Karpas-422 (cell line): ENCODE measurements at regions not wholly inside any gene's neighbourhood (a gene's known extent, or its start where the extent isn't known, plus 50 kb on each side); places are given as distances from the start of the nearest gene placed in this dataset.

ENCODE experiments used
- DNase-seq: peaks from one replicate; pipeline ENCODE4 v3.0.0-alpha.2; 2015
- H2AFZ ChIP-seq: fragments of 200-600 bp; sonication (generic); 2 replicates; pipeline ENCODE4 v1.6.1; 2014; ENCODE audit warnings: antibody characterized with exemption, low read length, mixed read lengths
- H3K27ac ChIP-seq: fragments of 200-600 bp; sonication (generic); 2 replicates; pipeline ENCODE4 v1.5.1; 2014; ENCODE audit warnings: mild to moderate bottlenecking, low read length, moderate library complexity
- H3K27me3 ChIP-seq: fragments of 200-600 bp; sonication (generic); 2 replicates; pipeline ENCODE4 v1.6.1; 2014; ENCODE audit warnings: low read length, mixed read lengths
- H3K36me3 ChIP-seq: fragments of 200-600 bp; sonication (generic); 2 replicates; pipeline ENCODE4 v1.6.1; 2014; ENCODE audit warnings: low read length, mixed read lengths; ENCODE audit not compliant: insufficient read depth
- H3K4me1 ChIP-seq: fragments of 200-600 bp; sonication (generic); 2 replicates; pipeline ENCODE4 v1.6.1; 2014; ENCODE audit warnings: mild to moderate bottlenecking, low read length, mixed read lengths
- H3K4me2 ChIP-seq: fragments of 200-600 bp; sonication (generic); 2 replicates; pipeline ENCODE4 v1.6.1; 2014; ENCODE audit warnings: low read length, low read depth, mild to moderate bottlenecking; ENCODE audit not compliant: poor library complexity, severe bottlenecking
- H3K4me3 ChIP-seq: fragments of 200-600 bp; sonication (generic); 2 replicates; pipeline ENCODE4 v1.5.1; 2014; ENCODE audit warnings: mild to moderate bottlenecking, antibody characterized with exemption, low read length, mixed read lengths
- H3K79me2 ChIP-seq: fragments of 200-600 bp; sonication (generic); 2 replicates; pipeline ENCODE4 v1.6.1; 2014; ENCODE audit warnings: mild to moderate bottlenecking, low read length, mixed read lengths
- H3K9ac ChIP-seq: fragments of 200-600 bp; sonication (generic); 2 replicates; pipeline ENCODE4 v1.6.0; 2014; ENCODE audit warnings: low read length
- H3K9me2 ChIP-seq: fragments of 200-600 bp; sonication (generic), shearing (Covaris generic); replicated peaks from 2 replicates; pipeline ENCODE4 v1.6.0; 2014; ENCODE audit warnings: mild to moderate bottlenecking, low read length, moderate library complexity; ENCODE audit not compliant: insufficient read depth
- H3K9me3 ChIP-seq: fragments of 300-700, 200-600 bp; sonication (generic); 2 replicates; pipeline ENCODE4 v1.6.1; 2014; ENCODE audit warnings: low read length, mixed read lengths
- H4K20me1 ChIP-seq: fragments of 200-600 bp; sonication (generic); 2 replicates; pipeline ENCODE4 v1.6.1; 2014; ENCODE audit warnings: mild to moderate bottlenecking, antibody characterized with exemption, low read length, low read depth; ENCODE audit not compliant: insufficient read depth

DNA sequence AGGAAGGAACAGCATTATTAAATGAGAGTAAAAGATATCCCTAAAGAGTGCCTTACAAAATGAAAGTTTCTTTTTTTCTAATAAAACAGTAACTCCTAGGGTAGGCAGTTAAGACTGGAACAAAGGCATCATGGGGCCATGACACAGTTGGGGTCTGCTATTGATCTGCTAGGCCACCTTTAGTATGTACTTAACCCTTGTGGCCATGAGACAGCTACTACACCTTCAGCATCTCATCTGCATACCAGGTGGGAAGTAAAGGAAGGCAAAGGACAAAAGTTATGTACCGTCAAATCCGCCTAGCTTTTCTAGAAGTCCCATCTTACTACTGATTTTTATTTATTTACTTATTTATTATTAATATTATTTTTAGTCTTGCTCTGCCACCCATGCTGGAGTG, 93.8 kb upstream of the FHIT start:
- Histone ChIP-seq H3K4me1 (no peaks in the 10 kb centered on the region), H3K79me2 (no peaks in the 10 kb centered on the region), H3K4me2 (no peak overlapping the region), H3K9me2 (no peaks in the 10 kb centered on the region), H3K9me3 (peaks cover 28% of the 10 kb centered on the region), H4K20me1 (no peaks in the 10 kb centered on the region), H3K9ac (no peak overlapping the region), H3K36me3 (no peaks in the 10 kb centered on the region), H3K27me3 (no peaks in the 10 kb centered on the region), H2AFZ (no peak overlapping the region), H3K27ac (no peak overlapping the region), H3K4me3 (no peak overlapping the region)
- no peak for DNase-seq

DNA sequence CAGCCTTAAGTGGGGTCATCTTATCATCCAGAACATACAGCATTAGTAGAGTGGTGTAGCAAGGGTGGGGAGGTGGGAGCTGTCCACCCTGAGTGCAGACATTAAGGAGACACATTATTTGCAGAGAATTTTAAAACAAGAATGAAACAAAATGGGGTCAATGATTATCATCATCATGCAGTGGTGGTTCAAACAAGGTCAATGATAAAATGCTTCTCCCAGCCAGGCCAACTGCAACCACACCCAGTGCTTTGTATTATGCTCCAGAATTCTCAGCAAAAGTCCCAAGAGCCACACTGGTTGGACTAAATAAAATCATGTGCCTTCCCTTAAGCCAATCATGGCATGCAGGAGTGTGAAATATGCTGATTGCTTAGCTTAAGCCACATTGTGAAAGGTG, 96.7 kb upstream of the FHIT start:
- Histone ChIP-seq H3K79me2 (no peaks in the 10 kb centered on the region), H3K4me2 (no peak overlapping the region), H3K4me3 (no peak overlapping the region), H3K27ac (no peak overlapping the region), H3K9me2 (no peaks in the 10 kb centered on the region), H3K9me3 (peaks cover 11% of the 10 kb centered on the region; the same call in 1 of the 2 replicates), H4K20me1 (no peaks in the 10 kb centered on the region), H2AFZ (no peak overlapping the region), H3K27me3 (no peaks in the 10 kb centered on the region), H3K4me1 (no peaks in the 10 kb centered on the region), H3K9ac (no peak overlapping the region), H3K36me3 (no peaks in the 10 kb centered on the region)
- no peak for DNase-seq

DNA sequence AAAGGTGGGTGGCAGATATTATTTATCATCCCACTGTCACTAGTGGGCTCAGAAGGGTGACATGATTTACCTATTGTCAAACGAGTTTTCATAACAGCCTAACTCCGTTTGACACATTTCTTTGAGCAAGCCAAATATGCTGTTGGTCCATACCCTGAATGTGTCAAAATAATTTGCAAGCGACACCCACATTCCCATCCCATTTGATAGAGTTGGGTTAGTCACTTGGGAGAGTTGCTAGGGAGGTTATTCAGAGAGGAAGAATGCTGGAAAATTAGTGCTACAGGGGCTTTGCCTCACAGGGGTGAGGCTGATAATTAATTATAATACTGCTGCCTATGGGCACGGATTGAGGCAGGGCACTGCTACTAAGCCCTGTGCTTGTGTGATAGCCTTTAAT, 98.5 kb upstream of the FHIT start:
- Histone ChIP-seq H4K20me1 (no peaks in the 10 kb centered on the region), H3K27ac (no peak overlapping the region), H3K36me3 (no peaks in the 10 kb centered on the region), H3K9me3 (peaks cover 6% of the 10 kb centered on the region; the same call in 1 of the 2 replicates), H3K27me3 (no peaks in the 10 kb centered on the region), H3K4me1 (no peaks in the 10 kb centered on the region), H3K4me3 (no peak overlapping the region), H3K9ac (no peak overlapping the region), H3K9me2 (no peaks in the 10 kb centered on the region), H2AFZ (no peak overlapping the region), H3K4me2 (no peak overlapping the region), H3K79me2 (no peaks in the 10 kb centered on the region)
- DNase-seq, result no peak

DNA sequence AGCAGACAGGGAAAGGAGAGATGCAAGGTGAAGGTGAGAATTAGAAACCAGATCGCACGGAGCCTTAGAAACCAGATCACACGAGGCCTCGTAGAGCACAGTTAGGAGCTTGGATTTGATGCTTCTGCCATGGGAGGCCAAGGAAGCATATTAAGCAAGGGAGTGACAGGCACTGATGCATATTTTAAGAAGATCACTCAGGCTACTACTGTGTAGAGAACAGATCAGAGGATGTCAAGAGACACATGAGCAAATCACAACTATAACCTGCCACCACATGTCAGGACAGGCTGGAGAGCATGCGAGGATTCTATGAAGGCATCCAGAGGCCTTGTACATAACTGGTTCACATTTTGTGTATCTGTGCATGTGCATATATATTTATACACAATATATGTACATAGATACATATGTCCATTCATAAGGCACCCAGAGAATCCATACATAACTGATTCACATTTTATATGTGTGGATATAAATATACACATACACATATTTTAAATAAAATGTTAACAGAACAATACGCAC, 99.6 kb upstream of the FHIT start:
- Histone ChIP-seq H3K4me3 (no peak overlapping the region), H3K79me2 (no peaks in the 10 kb centered on the region), H4K20me1 (no peaks in the 10 kb centered on the region), H3K36me3 (no peaks in the 10 kb centered on the region), H3K4me1 (no peaks in the 10 kb centered on the region), H2AFZ (no peak overlapping the region), H3K27ac (no peak overlapping the region), H3K9me2 (no peaks in the 10 kb centered on the region), H3K9ac (no peak overlapping the region), H3K27me3 (no peaks in the 10 kb centered on the region), H3K4me2 (no peak overlapping the region), H3K9me3 (peaks cover 10% of the 10 kb centered on the region; the same call in 1 of the 2 replicates)
- no peak for DNase-seq

DNA sequence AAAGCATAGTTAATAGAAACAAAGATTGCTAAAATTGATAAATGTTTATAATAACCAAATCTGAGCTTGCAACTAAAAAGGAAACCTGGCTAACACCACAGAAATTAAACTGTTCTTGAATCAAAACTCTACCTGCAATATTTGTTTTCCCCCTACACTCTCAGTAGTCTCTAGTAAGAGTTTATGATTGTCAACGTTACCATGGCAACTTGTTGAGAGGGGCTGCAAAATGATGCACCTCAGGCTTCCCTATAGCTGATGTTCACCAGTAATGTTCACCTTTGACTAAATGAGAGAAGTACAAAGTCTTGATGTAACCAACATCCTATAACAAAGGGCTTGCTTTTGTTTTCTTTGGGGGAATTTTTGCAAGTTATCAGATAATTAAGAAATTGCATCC, 101.1 kb upstream of the FHIT start:
- Histone ChIP-seq H3K79me2 (no peaks in the 10 kb centered on the region), H3K4me2 (no peak overlapping the region), H3K4me1 (no peaks in the 10 kb centered on the region), H3K9me3 (peaks cover 10% of the 10 kb centered on the region; the same call in 1 of the 2 replicates), H2AFZ (no peak overlapping the region), H3K9ac (no peak overlapping the region), H3K36me3 (no peaks in the 10 kb centered on the region), H3K27me3 (no peaks in the 10 kb centered on the region), H4K20me1 (no peaks in the 10 kb centered on the region), H3K9me2 (no peaks in the 10 kb centered on the region), H3K27ac (no peak overlapping the region), H3K4me3 (no peak overlapping the region)
- DNase-seq, result no peak

DNA sequence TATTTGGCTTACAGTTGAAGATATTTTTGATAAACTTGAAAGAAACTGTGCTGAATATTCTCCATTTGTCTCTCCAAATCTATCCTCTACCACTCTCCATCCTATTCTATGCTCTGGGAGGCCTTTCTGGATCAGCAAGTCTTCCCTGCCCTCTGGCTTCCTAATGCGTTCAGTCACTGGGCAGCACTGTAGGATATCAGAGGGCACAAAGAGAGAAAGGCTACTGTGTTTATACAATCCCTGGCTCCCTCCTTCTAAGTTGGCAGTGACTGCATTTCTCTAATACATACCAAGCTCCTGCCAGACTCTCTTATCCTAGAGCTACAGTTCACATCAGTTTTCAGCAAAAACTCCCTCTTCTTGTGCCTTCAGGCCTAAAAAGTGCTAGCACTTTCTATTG, 102.1 kb upstream of the FHIT start:
- Histone ChIP-seq H3K27me3 (no peaks in the 10 kb centered on the region), H4K20me1 (no peaks in the 10 kb centered on the region), H3K9me2 (no peaks in the 10 kb centered on the region), H3K9ac (no peak overlapping the region), H3K4me2 (no peak overlapping the region), H3K9me3 (peaks cover 7% of the 10 kb centered on the region), H3K36me3 (no peaks in the 10 kb centered on the region), H3K4me1 (no peaks in the 10 kb centered on the region), H2AFZ (no peak overlapping the region), H3K4me3 (no peak overlapping the region), H3K27ac (no peak overlapping the region), H3K79me2 (no peaks in the 10 kb centered on the region)
- no peak for DNase-seq

DNA sequence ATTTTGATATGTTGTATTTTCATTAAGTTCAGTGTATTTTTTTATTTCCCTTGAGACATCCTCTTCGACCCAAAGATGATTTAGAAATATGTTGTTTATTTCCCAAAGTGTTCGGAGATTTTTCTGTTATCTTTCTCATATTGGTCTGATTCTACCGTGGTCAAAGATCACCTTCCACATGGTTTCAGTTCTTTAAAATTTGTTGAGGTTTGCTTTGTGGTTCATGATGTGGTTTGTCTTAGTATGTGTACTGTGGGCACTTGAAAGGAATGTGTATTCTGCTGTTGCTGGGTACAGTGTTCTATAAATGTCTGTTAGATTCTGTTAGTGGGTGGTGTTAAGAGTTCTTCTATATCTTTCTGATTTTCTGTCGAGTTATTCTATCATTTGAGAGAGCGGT, 103.4 kb upstream of the FHIT start:
- H3K27ac ChIP-seq, result no peak overlapping the region
- H3K36me3 ChIP-seq, result no peaks in the 10 kb centered on the region
- H3K4me2 ChIP-seq, result no peak overlapping the region
- H3K4me3 ChIP-seq, result no peak overlapping the region
- no peaks in the 10 kb centered on the region for H3K79me2 ChIP-seq
- no peaks in the 10 kb centered on the region for H3K4me1 ChIP-seq
- no peak overlapping the region for H2AFZ ChIP-seq
- no peaks in the 10 kb centered on the region for H3K9me2 ChIP-seq
- no peaks in the 10 kb centered on the region for H3K27me3 ChIP-seq
- no peaks in the 10 kb centered on the region for H4K20me1 ChIP-seq
- DNase-seq, result no peak
- H3K9ac ChIP-seq, result no peak overlapping the region
- H3K9me3 ChIP-seq, result peaks cover 7% of the 10 kb centered on the region

DNA sequence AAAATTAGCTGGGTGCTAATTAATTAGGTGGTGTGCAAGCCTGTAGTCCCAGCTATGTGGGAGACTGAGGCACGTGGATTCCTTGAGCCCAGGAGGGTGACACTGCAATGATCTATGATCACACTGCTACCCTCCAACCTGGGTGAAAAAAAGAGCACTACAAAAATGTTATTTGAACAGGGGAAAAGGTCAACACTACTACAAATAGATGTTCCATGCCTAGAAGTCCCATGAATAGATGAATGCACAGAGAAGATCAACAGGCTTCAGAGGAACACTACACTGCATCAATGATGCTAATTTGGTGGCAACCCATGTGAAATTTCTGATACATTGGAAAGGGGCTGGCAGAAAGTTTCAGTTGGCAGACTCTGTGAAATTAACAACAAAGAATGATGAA, 105.4 kb upstream of the FHIT start:
- no peaks in the 10 kb centered on the region for H3K79me2 ChIP-seq
- H4K20me1 ChIP-seq, result no peaks in the 10 kb centered on the region
- peaks cover 11% of the 10 kb centered on the region for H3K9me3 ChIP-seq
- H3K27ac ChIP-seq, result no peak overlapping the region
- no peaks in the 10 kb centered on the region for H3K36me3 ChIP-seq
- H3K4me1 ChIP-seq, result no peaks in the 10 kb centered on the region
- no peak overlapping the region for H2AFZ ChIP-seq
- no peak for DNase-seq
- no peak overlapping the region for H3K4me2 ChIP-seq
- H3K9ac ChIP-seq, result no peak overlapping the region
- no peak overlapping the region for H3K4me3 ChIP-seq
- no peaks in the 10 kb centered on the region for H3K27me3 ChIP-seq
- no peaks in the 10 kb centered on the region for H3K9me2 ChIP-seq

DNA sequence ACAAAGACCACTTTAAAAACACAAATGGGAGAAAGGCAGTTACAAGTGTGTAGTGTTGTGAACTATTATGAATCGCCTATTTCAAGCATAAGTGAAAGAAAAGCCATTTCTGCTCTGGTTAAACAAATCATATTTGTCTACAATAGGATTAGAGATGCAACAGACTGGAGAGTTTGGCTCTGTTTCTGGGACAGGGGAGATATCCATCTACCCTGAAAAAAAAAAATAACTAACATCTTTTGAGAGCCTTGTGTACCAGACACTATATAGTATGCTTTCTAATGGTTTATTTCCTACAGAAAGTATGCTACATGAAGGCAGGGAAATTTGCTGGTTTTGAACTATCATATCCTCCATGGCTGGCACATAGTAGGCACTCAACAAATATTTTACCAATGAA, 106.7 kb upstream of the FHIT start:
- no peak for DNase-seq
- H3K36me3 ChIP-seq, result no peaks in the 10 kb centered on the region
- H3K27ac ChIP-seq, result no peak overlapping the region
- H3K9me3 ChIP-seq, result peaks cover 11% of the 10 kb centered on the region
- H3K4me3 ChIP-seq, result no peak overlapping the region
- no peaks in the 10 kb centered on the region for H3K79me2 ChIP-seq
- no peak overlapping the region for H3K9ac ChIP-seq
- H4K20me1 ChIP-seq, result no peaks in the 10 kb centered on the region
- H3K9me2 ChIP-seq, result no peaks in the 10 kb centered on the region
- no peak overlapping the region for H2AFZ ChIP-seq
- no peaks in the 10 kb centered on the region for H3K27me3 ChIP-seq
- H3K4me1 ChIP-seq, result no peaks in the 10 kb centered on the region
- no peak overlapping the region for H3K4me2 ChIP-seq
